HCT116 (cell line): ENCODE measurements at regions not wholly inside any gene's neighbourhood (a gene's known extent, or its start where the extent isn't known, plus 50 kb on each side); places are given as distances from the start of the nearest gene placed in this dataset.

Experiments used
- EZH2 ChIP-seq: fragments of 200-600 bp; sonication (generic); IDR thresholded peaks from 2 replicates; pipeline ENCODE4 v1.6.1; 2017; ENCODE audit warnings: antibody characterized with exemption, mixed run types
- EZH2phosphoT487 ChIP-seq: fragments of 200-600 bp; IDR thresholded peaks from 2 replicates; pipeline ENCODE4 v1.6.1; 2018; ENCODE audit warnings: antibody characterized with exemption, borderline replicate concordance
- POLR2A ChIP-seq: IDR thresholded peaks from 2 replicates; pipeline ENCODE4 v1.7.0; 2011; ENCODE audit warnings: borderline replicate concordance; ENCODE audit not compliant: insufficient read depth, insufficient read length; ENCODE audit errors: extremely low read depth
- POLR2AphosphoS5 ChIP-seq: IDR thresholded peaks from 2 replicates; pipeline ENCODE4 v1.6.1; 2011; ENCODE audit warnings: mild to moderate bottlenecking, low read depth, low read length, moderate library complexity
- SIN3A ChIP-seq: IDR thresholded peaks from 2 replicates; pipeline ENCODE4 v1.6.1; 2012; ENCODE audit warnings: low read depth
- SP1 ChIP-seq: IDR thresholded peaks from 2 replicates; pipeline ENCODE4 v1.6.1; 2012; ENCODE audit warnings: low read depth
- ZNF274 ChIP-seq: fragments of 200-500 bp; sonication (Bioruptor generic); IDR thresholded peaks from 2 replicates; pipeline ENCODE4 v1.6.1; 2014; ENCODE audit warnings: mild to moderate bottlenecking, low read depth, low read length, inconsistent platforms
- TF ChIP-seq, protein P1 (sequence below): IDR thresholded peaks from 2 replicates; pipeline ENCODE4 v1.6.1; 2012
- TF ChIP-seq, protein P2 (sequence below), 3 experiments: fragments of 200-600 bp in 1 of 3; sonication (generic) in 1 of 3; IDR thresholded peaks in 2 of 3; conservative IDR thresholded peaks in 1 of 3; 2 replicates each; pipeline ENCODE4 v1.5.1; 2012 to 2017; ENCODE audit warnings: low read depth in 2 of 3, low read length in 2 of 3, antibody characterized with exemption in 1 of 3, borderline replicate concordance in 1 of 3, control low read depth in 1 of 3, mild to moderate bottlenecking in 1 of 3, mixed read lengths in 1 of 3, mixed run types in 1 of 3, moderate library complexity in 1 of 3; ENCODE audit not compliant: insufficient read depth in 1 of 3
- TF ChIP-seq, protein P3 (sequence below): IDR thresholded peaks from 2 replicates; pipeline ENCODE4 v1.6.1; 2011; ENCODE audit warnings: mild to moderate bottlenecking, low read length, moderate library complexity; ENCODE audit not compliant: insufficient replicate concordance; ENCODE audit errors: extremely low read depth
- TF ChIP-seq, protein P4 (sequence below): IDR thresholded peaks from 2 replicates; pipeline ENCODE4 v1.6.1; 2012; ENCODE audit warnings: low read depth

DNA sequence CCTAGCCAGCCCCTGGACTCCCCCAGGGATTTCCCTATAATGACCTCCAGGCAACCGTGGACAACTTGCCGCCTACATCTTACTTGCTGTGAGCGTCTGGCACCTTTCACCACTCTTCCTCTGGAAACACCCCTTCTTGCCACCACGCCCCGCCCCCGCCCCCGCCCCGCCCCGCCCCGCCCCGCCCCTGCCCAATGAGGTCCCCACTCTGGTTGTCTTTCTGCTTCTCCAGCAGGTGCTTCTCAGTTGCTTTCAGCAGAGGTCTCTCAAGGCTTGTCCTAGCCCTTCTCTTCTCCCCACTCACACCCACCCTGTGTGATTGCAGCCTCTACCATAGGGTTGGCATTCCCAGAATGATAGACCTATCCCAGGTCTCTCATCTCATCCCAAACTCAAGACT is 214.5 kb downstream of the EN1 start:
- TF ChIP-seq POLR2A, result no peak
- TF ChIP-seq, protein P1, sequence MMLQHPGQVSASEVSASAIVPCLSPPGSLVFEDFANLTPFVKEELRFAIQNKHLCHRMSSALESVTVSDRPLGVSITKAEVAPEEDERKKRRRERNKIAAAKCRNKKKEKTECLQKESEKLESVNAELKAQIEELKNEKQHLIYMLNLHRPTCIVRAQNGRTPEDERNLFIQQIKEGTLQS, result no peak
- TF ChIP-seq, protein P2, sequence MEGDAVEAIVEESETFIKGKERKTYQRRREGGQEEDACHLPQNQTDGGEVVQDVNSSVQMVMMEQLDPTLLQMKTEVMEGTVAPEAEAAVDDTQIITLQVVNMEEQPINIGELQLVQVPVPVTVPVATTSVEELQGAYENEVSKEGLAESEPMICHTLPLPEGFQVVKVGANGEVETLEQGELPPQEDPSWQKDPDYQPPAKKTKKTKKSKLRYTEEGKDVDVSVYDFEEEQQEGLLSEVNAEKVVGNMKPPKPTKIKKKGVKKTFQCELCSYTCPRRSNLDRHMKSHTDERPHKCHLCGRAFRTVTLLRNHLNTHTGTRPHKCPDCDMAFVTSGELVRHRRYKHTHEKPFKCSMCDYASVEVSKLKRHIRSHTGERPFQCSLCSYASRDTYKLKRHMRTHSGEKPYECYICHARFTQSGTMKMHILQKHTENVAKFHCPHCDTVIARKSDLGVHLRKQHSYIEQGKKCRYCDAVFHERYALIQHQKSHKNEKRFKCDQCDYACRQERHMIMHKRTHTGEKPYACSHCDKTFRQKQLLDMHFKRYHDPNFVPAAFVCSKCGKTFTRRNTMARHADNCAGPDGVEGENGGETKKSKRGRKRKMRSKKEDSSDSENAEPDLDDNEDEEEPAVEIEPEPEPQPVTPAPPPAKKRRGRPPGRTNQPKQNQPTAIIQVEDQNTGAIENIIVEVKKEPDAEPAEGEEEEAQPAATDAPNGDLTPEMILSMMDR (IDR thresholded peaks at IDR 0.05 in 2 of 3, conservative IDR thresholded peaks at IDR 0.05 in 1 of 3; ENCODE audit: borderline replicate concordance in 1 of 3, insufficient read depth in 1 of 3, low read depth in 2 of 3, low read length in 2 of 3), result no peak
- TF ChIP-seq EZH2, result no peak
- no peak for TF ChIP-seq ZNF274
- TF ChIP-seq POLR2AphosphoS5, result no peak
- TF ChIP-seq, protein P3, sequence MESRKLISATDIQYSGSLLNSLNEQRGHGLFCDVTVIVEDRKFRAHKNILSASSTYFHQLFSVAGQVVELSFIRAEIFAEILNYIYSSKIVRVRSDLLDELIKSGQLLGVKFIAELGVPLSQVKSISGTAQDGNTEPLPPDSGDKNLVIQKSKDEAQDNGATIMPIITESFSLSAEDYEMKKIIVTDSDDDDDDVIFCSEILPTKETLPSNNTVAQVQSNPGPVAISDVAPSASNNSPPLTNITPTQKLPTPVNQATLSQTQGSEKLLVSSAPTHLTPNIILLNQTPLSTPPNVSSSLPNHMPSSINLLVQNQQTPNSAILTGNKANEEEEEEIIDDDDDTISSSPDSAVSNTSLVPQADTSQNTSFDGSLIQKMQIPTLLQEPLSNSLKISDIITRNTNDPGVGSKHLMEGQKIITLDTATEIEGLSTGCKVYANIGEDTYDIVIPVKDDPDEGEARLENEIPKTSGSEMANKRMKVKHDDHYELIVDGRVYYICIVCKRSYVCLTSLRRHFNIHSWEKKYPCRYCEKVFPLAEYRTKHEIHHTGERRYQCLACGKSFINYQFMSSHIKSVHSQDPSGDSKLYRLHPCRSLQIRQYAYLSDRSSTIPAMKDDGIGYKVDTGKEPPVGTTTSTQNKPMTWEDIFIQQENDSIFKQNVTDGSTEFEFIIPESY, result no peak
- TF ChIP-seq, protein P4, sequence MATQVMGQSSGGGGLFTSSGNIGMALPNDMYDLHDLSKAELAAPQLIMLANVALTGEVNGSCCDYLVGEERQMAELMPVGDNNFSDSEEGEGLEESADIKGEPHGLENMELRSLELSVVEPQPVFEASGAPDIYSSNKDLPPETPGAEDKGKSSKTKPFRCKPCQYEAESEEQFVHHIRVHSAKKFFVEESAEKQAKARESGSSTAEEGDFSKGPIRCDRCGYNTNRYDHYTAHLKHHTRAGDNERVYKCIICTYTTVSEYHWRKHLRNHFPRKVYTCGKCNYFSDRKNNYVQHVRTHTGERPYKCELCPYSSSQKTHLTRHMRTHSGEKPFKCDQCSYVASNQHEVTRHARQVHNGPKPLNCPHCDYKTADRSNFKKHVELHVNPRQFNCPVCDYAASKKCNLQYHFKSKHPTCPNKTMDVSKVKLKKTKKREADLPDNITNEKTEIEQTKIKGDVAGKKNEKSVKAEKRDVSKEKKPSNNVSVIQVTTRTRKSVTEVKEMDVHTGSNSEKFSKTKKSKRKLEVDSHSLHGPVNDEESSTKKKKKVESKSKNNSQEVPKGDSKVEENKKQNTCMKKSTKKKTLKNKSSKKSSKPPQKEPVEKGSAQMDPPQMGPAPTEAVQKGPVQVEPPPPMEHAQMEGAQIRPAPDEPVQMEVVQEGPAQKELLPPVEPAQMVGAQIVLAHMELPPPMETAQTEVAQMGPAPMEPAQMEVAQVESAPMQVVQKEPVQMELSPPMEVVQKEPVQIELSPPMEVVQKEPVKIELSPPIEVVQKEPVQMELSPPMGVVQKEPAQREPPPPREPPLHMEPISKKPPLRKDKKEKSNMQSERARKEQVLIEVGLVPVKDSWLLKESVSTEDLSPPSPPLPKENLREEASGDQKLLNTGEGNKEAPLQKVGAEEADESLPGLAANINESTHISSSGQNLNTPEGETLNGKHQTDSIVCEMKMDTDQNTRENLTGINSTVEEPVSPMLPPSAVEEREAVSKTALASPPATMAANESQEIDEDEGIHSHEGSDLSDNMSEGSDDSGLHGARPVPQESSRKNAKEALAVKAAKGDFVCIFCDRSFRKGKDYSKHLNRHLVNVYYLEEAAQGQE, result no peak
- no peak for TF ChIP-seq EZH2phosphoT487
- TF ChIP-seq SIN3A, result no peak
- no peak for TF ChIP-seq SP1
